GM12891 (cell line): ENCODE measurements at regions not wholly inside any gene's neighbourhood (a gene's known extent, or its start where the extent isn't known, plus 50 kb on each side); places are given as distances from the start of the nearest gene placed in this dataset.

Experiments used
- POLR2A ChIP-seq: IDR thresholded peaks from 2 replicates; pipeline ENCODE4 v1.6.1; 2011; ENCODE audit warnings: low read depth, low read length, control low read depth
- POLR2AphosphoS5 ChIP-seq: IDR thresholded peaks from 2 replicates; pipeline ENCODE4 v1.6.1; 2011; ENCODE audit warnings: low read depth, low read length, control low read depth

- TF ChIP-seq POLR2A (no peak), POLR2AphosphoS5 (no peak)
Observed at GRCh38 chr1:114338191-114338890, 172.7 kb downstream of the TRIM33 start.
